HCT116 (cell line): ENCODE measurements at regions not wholly inside any gene's neighbourhood (a gene's known extent, or its start where the extent isn't known, plus 50 kb on each side); places are given as distances from the start of the nearest gene placed in this dataset.

Experiments
- ATAC-seq: fragments of 200-7000 bp; cut with Tn5 transposase; 2 replicates; pipeline ENCODE4 v1.9.1; 2020; ENCODE audit warnings: mild to moderate bottlenecking, moderate library complexity
- BruUV-seq: library from RNA; stranded (reverse); fragments of 400-500 nt; replicated peaks from 2 replicates; lab custom pipeline; 2021; lab: Mats Ljungman, UMichigan
- CTCF ChIA-PET: fragments of 300-600 bp; sonication (Branson Sonifier 250); formaldehyde crosslinking; loops from one replicate; lab custom pipeline; 2021; ENCODE audit warnings: antibody characterized with exemption; lab: Charles Lee
- POLR2A ChIA-PET: fragments of 300-600, 350-600 bp; sonication (Branson Sonifier 250); formaldehyde crosslinking; loops from one replicate; lab custom pipeline; 2021; ENCODE audit warnings: antibody characterized with exemption; lab: Charles Lee
- RAD21 ChIA-PET, 2 experiments: fragments of 300-600 bp; sonication (Branson Sonifier 250); formaldehyde crosslinking; loops; one replicate each; lab custom pipeline; 2023; ENCODE audit warnings: low total read pairs in 2 of 2; ENCODE audit not compliant: uncharacterized antibody in 2 of 2, unreplicated experiment in 2 of 2, low non-redundant PET in 1 of 2; lab: Charles Lee
- DNase-seq: peaks from one replicate; pipeline ENCODE4 v3.0.0-alpha.2; 2010; ENCODE audit warnings: low read depth, low spot score
- H2AFZ ChIP-seq: fragments of 200-600 bp; shearing (Covaris generic), sonication (generic); 2 replicates; pipeline ENCODE4 v1.6.1; 2017; ENCODE audit warnings: low read depth, mixed run types, mixed read lengths, antibody characterized with exemption, low read length; ENCODE audit not compliant: poor library complexity, severe bottlenecking
- H3K27ac ChIP-seq: 2 replicates; pipeline ENCODE4 v1.5.1; 2012; ENCODE audit warnings: low read depth, low read length
- H3K27me3 ChIP-seq: fragments of 200-600 bp; sonication (generic); 2 replicates; pipeline ENCODE4 v1.6.1; 2016; ENCODE audit warnings: mixed run types, low read length, mixed read lengths; ENCODE audit not compliant: insufficient read depth
- H3K36me3 ChIP-seq, 2 experiments: fragments of 200-500 bp in 1 of 2; fragments of 200-600 bp in 1 of 2; sonication (Bioruptor generic) in 1 of 2; sonication (generic) in 1 of 2; 2 replicates each; pipeline versions ENCODE4 v1.5.1 to v1.6.1; 2014 to 2016; ENCODE audit warnings: low read length in 2 of 2, inconsistent platforms in 1 of 2, mixed read lengths in 1 of 2, mixed run types in 1 of 2; ENCODE audit not compliant: insufficient read depth in 2 of 2, control insufficient read depth in 1 of 2
- H3K4me1 ChIP-seq, 2 experiments: fragments of 200-600 bp in 1 of 2; sonication (generic) in 1 of 2; 2 replicates each; pipeline versions ENCODE4 v1.5.1 to v1.6.1; 2012 to 2017; ENCODE audit warnings: low read length in 2 of 2, inconsistent platforms in 1 of 2, mild to moderate bottlenecking in 1 of 2, mixed read lengths in 1 of 2, mixed run types in 1 of 2, moderate library complexity in 1 of 2; ENCODE audit not compliant: insufficient read depth in 2 of 2, control insufficient read depth in 1 of 2
- H3K4me2 ChIP-seq: fragments of 200-600 bp; sonication (generic); 2 replicates; pipeline ENCODE4 v1.6.1; 2017; ENCODE audit warnings: mixed run types, low read length, mixed read lengths
- H3K4me3 ChIP-seq, 2 experiments: fragments of 200-600 bp in 1 of 2; sonication (generic) in 1 of 2; replicated peaks in 1 of 2; 2 replicates each; pipeline ENCODE4 v1.5.1; 2011 to 2016; ENCODE audit warnings: low read length in 2 of 2, control low read depth in 1 of 2, low read depth in 1 of 2, mild to moderate bottlenecking in 1 of 2, mixed read lengths in 1 of 2, mixed run types in 1 of 2
- H3K79me2 ChIP-seq: fragments of 200-600 bp; sonication (generic); 2 replicates; pipeline ENCODE4 v1.6.1; 2017; ENCODE audit warnings: mild to moderate bottlenecking, mixed run types, low read length, moderate library complexity, mixed read lengths; ENCODE audit not compliant: insufficient read depth
- H3K9ac ChIP-seq: fragments of 200-600 bp; sonication (generic); 2 replicates; pipeline ENCODE4 v1.6.1; 2016; ENCODE audit warnings: low read length, mixed read lengths
- H3K9me2 ChIP-seq: fragments of 200-600 bp; sonication (generic), shearing (Covaris generic); 2 replicates; pipeline ENCODE4 v1.6.1; 2017; ENCODE audit warnings: mixed run types, mild to moderate bottlenecking, moderate library complexity; ENCODE audit not compliant: insufficient read depth
- H3K9me3 ChIP-seq, 2 experiments: fragments of 200-500 bp in 1 of 2; fragments of 200-600 bp in 1 of 2; sonication (Bioruptor generic) in 1 of 2; sonication (generic) in 1 of 2; 2 replicates each; pipeline ENCODE4 v1.6.1; 2014 to 2017; ENCODE audit warnings: low read length in 2 of 2, mixed read lengths in 2 of 2, inconsistent platforms in 1 of 2, low read depth in 1 of 2, mild to moderate bottlenecking in 1 of 2, mixed run types in 1 of 2, moderate library complexity in 1 of 2; ENCODE audit not compliant: control insufficient read depth in 1 of 2, insufficient read depth in 1 of 2
- H4K20me1 ChIP-seq: fragments of 200-600 bp; sonication (generic), shearing (Covaris generic); 2 replicates; pipeline ENCODE4 v1.6.1; 2017; ENCODE audit warnings: mixed run types, mild to moderate bottlenecking, moderate library complexity; ENCODE audit not compliant: insufficient read depth
- ATF3 ChIP-seq: IDR thresholded peaks from 2 replicates; pipeline ENCODE4 v1.6.1; 2012
- CBX3 ChIP-seq: IDR thresholded peaks from 2 replicates; pipeline ENCODE4 v1.6.1; 2012; ENCODE audit warnings: low read depth
- CEBPB ChIP-seq: IDR thresholded peaks from 2 replicates; pipeline ENCODE4 v1.6.1; 2012; ENCODE audit warnings: low read depth
- EGR1 ChIP-seq: IDR thresholded peaks from 2 replicates; pipeline ENCODE4 v1.6.1; 2012; ENCODE audit warnings: low read depth
- ELF1 ChIP-seq: IDR thresholded peaks from 2 replicates; pipeline ENCODE4 v1.6.1; 2012; ENCODE audit warnings: low read depth, borderline replicate concordance
- EZH2 ChIP-seq: fragments of 200-600 bp; sonication (generic); IDR thresholded peaks from 2 replicates; pipeline ENCODE4 v1.6.1; 2017; ENCODE audit warnings: antibody characterized with exemption, mixed run types
- EZH2phosphoT487 ChIP-seq: fragments of 200-600 bp; IDR thresholded peaks from 2 replicates; pipeline ENCODE4 v1.6.1; 2018; ENCODE audit warnings: antibody characterized with exemption, borderline replicate concordance
- FOSL1 ChIP-seq: IDR thresholded peaks from 2 replicates; pipeline ENCODE4 v1.6.1; 2012; ENCODE audit warnings: low read depth
- JUND ChIP-seq: IDR thresholded peaks from 2 replicates; pipeline ENCODE4 v1.6.1; 2012
- POLR2AphosphoS5 ChIP-seq: IDR thresholded peaks from 2 replicates; pipeline ENCODE4 v1.6.1; 2011; ENCODE audit warnings: mild to moderate bottlenecking, low read depth, low read length, moderate library complexity
- RAD21 ChIP-seq: IDR thresholded peaks from 2 replicates; pipeline ENCODE4 v1.6.1; 2012; ENCODE audit warnings: low read depth, mild to moderate bottlenecking
- REST ChIP-seq: IDR thresholded peaks from 2 replicates; pipeline ENCODE4 v1.6.1; 2012; ENCODE audit warnings: low read depth
- SP1 ChIP-seq: IDR thresholded peaks from 2 replicates; pipeline ENCODE4 v1.6.1; 2012; ENCODE audit warnings: low read depth
- SRF ChIP-seq: IDR thresholded peaks from 2 replicates; pipeline ENCODE4 v1.6.1; 2012; ENCODE audit warnings: low read depth
- TCF7L2 ChIP-seq: IDR thresholded peaks from 2 replicates; pipeline ENCODE4 v1.7.0; 2011; ENCODE audit warnings: borderline replicate concordance, inconsistent platforms; ENCODE audit not compliant: insufficient read depth, insufficient read length; ENCODE audit errors: extremely low read depth
- ZBTB33 ChIP-seq: IDR thresholded peaks from 2 replicates; pipeline ENCODE4 v1.6.1; 2011; ENCODE audit warnings: mild to moderate bottlenecking, low read length, moderate library complexity; ENCODE audit not compliant: insufficient replicate concordance; ENCODE audit errors: extremely low read depth
- intact Hi-C: fragments of 100-400 bp; cut with micrococcal nuclease; formaldehyde crosslinking; loops from 2 replicates; pipeline ENCODE4 v1.10.0; 2022

- Histone ChIP-seq H3K79me2 (no peaks in the 10 kb centered on the region), H4K20me1 (no peaks in the 10 kb centered on the region), H3K4me1 (peaks cover 2 to 6% of the 10 kb centered on the region in 2 experiments), H2AFZ (no peak overlapping the region), H3K27ac (no peak overlapping the region), H3K9me3 (no peaks in the 10 kb centered on the region), H3K36me3 (no peaks in the 10 kb centered on the region), H3K27me3 (peaks cover 62% of the 10 kb centered on the region), H3K9me2 (no peaks in the 10 kb centered on the region), H3K4me3 (no peak overlapping the region), H3K4me2 (no peak overlapping the region), H3K9ac (no peak overlapping the region)
- intact Hi-C loops = no loop called here
- ChIA-PET CTCF (no interaction called here), RAD21 (no interaction called here), POLR2A (no interaction called here)
- BruUV-seq = no TSS peak
- no peak for DNase-seq
- no peak for ATAC-seq
- TF ChIP-seq JUND = no peak
- no peak for TF ChIP-seq POLR2AphosphoS5
- TF ChIP-seq ZBTB33 = no peak
- TF ChIP-seq EZH2 = no peak
- no peak for TF ChIP-seq SP1
- TF ChIP-seq CBX3 = no peak
- no peak for TF ChIP-seq ATF3
- no peak for TF ChIP-seq TCF7L2
- TF ChIP-seq RAD21 = no peak
- TF ChIP-seq FOSL1 = no peak
- TF ChIP-seq REST = no peak
- TF ChIP-seq ELF1 = no peak
- TF ChIP-seq EGR1 = no peak
- TF ChIP-seq SRF = no peak
- no peak for TF ChIP-seq CEBPB
- TF ChIP-seq EZH2phosphoT487 = no peak
Measured at GRCh38 chr9:115596746-115597080, 478.8 kb upstream of the TNC start.
